H1 (cell line): ENCODE measurements at regions not wholly inside any gene's neighbourhood (a gene's known extent, or its start where the extent isn't known, plus 50 kb on each side); places are given as distances from the start of the nearest gene placed in this dataset.

Experiments
- CTCF ChIA-PET: fragments of 300-600 bp; sonication (Branson Sonifier 250); formaldehyde crosslinking; loops from one replicate; lab custom pipeline; 2021; ENCODE audit not compliant: partially characterized antibody; lab: Charles Lee
- POLR2A ChIA-PET: fragments of 300-600 bp; sonication (Branson Sonifier 250); formaldehyde crosslinking; loops from one replicate; lab custom pipeline; 2021; ENCODE audit warnings: inconsistent platforms; ENCODE audit not compliant: partially characterized antibody; lab: Charles Lee
- DNase-seq, 2 experiments: peaks; one replicate each; pipeline versions ENCODE4 v3.0.0 to v3.0.0-alpha.2; 2010 to 2022; ENCODE audit warnings: low spot score in 2 of 2, low read depth in 1 of 2, mixed read lengths in 1 of 2
- FAIRE-seq: peaks from 2 replicates; lab custom pipeline; 2011; peaks lifted over from hg19 to GRCh38; lab: Jason Lieb, UNC
- H2AFZ ChIP-seq: 2 replicates; pipeline ENCODE4 v1.8.1; 2012; ENCODE audit warnings: low read length, inconsistent platforms
- H2AK5ac ChIP-seq: 2 replicates; pipeline ENCODE4 v1.6.1; 2013; ENCODE audit warnings: low read depth, low read length
- H2BK120ac ChIP-seq: replicated peaks from 2 replicates; pipeline ENCODE3; 2013; ENCODE audit warnings: low read depth, low read length, inconsistent platforms
- H2BK12ac ChIP-seq: 2 replicates; pipeline ENCODE4 v1.6.1; 2013; ENCODE audit warnings: low read depth, low read length
- H2BK15ac ChIP-seq: 2 replicates; pipeline ENCODE4 v1.6.1; 2013; ENCODE audit warnings: low read length
- H2BK20ac ChIP-seq: 2 replicates; pipeline ENCODE4 v1.6.1; 2013; ENCODE audit warnings: low read length
- H2BK5ac ChIP-seq: 2 replicates; pipeline ENCODE4 v1.6.1; 2013; ENCODE audit warnings: low read depth, low read length
- H3K14ac ChIP-seq: 2 replicates; pipeline ENCODE4 v1.6.1; 2013; ENCODE audit warnings: inconsistent platforms; ENCODE audit not compliant: insufficient read length
- H3K18ac ChIP-seq: 2 replicates; pipeline ENCODE4 v1.6.1; 2013; ENCODE audit warnings: low read length; ENCODE audit errors: extremely low read depth
- H3K23ac ChIP-seq: 2 replicates; pipeline ENCODE4 v1.6.1; 2013; ENCODE audit warnings: inconsistent platforms; ENCODE audit not compliant: insufficient read length
- H3K23me2 ChIP-seq: 2 replicates; pipeline ENCODE4 v1.6.1; 2013; ENCODE audit warnings: low read depth, low read length
- H3K27ac ChIP-seq: 2 replicates; pipeline ENCODE4 v1.6.1; 2011; ENCODE audit warnings: low read depth, low read length, inconsistent platforms
- H3K27me3 ChIP-seq, 4 experiments: replicated peaks in 1 of 4; 1 replicate in 1 of 4; 2 replicates in 3 of 4; pipeline versions ENCODE4 v1.6.1 to v1.8.1; 2011 to 2013; ENCODE audit warnings: low read length in 3 of 4, mild to moderate bottlenecking in 3 of 4, inconsistent platforms in 2 of 4, mixed read lengths in 2 of 4, moderate library complexity in 1 of 4; ENCODE audit not compliant: control insufficient read depth in 3 of 4, insufficient read depth in 3 of 4; ENCODE audit errors: extremely low read depth in 1 of 4
- H3K36me3 ChIP-seq, 4 experiments: 2 replicates each; pipeline versions ENCODE4 v1.6.1 to v1.8.1; 2011 to 2013; ENCODE audit warnings: mild to moderate bottlenecking in 4 of 4, low read length in 3 of 4, moderate library complexity in 2 of 4, control low read depth in 1 of 4, inconsistent platforms in 1 of 4; ENCODE audit not compliant: insufficient read depth in 4 of 4, control insufficient read depth in 2 of 4
- H3K4ac ChIP-seq: replicated peaks from 2 replicates; pipeline ENCODE3; 2013; ENCODE audit warnings: low read length, low read depth, mixed read lengths, inconsistent platforms; ENCODE audit not compliant: insufficient read length
- H3K4me1 ChIP-seq, 4 experiments: replicated peaks in 1 of 4; 1 replicate in 1 of 4; 2 replicates in 3 of 4; pipeline versions ENCODE4 v1.6.1 to v1.8.1; 2011 to 2013; ENCODE audit warnings: low read length in 3 of 4, inconsistent platforms in 2 of 4, mixed read lengths in 1 of 4; ENCODE audit not compliant: insufficient read depth in 4 of 4, control insufficient read depth in 3 of 4
- H3K4me2 ChIP-seq, 2 experiments: 2 replicates each; pipeline versions ENCODE4 v1.6.1 to v1.8.1; 2011 to 2013; ENCODE audit warnings: low read depth in 2 of 2, low read length in 2 of 2, control low read depth in 1 of 2, inconsistent platforms in 1 of 2, mild to moderate bottlenecking in 1 of 2; ENCODE audit not compliant: insufficient read depth in 1 of 2
- H3K4me3 ChIP-seq, 4 experiments: fragments of 200-600, 300-600 bp in 1 of 4; sonication (generic), shearing (Covaris generic), sonication (Bioruptor Twin) in 1 of 4; 2 replicates each; pipeline versions ENCODE4 v1.5.1 to v1.8.1; 2011 to 2016; ENCODE audit warnings: low read length in 4 of 4, low read depth in 3 of 4, control low read depth in 2 of 4, inconsistent platforms in 2 of 4, mild to moderate bottlenecking in 2 of 4, mixed read lengths in 1 of 4, moderate library complexity in 1 of 4; ENCODE audit not compliant: insufficient read depth in 2 of 4; ENCODE audit errors: extremely low read depth in 1 of 4
- H3K56ac ChIP-seq: replicated peaks from 2 replicates; pipeline ENCODE3; 2013; ENCODE audit warnings: low read depth, mild to moderate bottlenecking, mixed read lengths, low read length, inconsistent platforms; ENCODE audit not compliant: insufficient read length
- H3K79me1 ChIP-seq: 2 replicates; pipeline ENCODE4 v1.6.1; 2013; ENCODE audit warnings: low read depth, low read length, control low read depth
- H3K79me2 ChIP-seq, 2 experiments: 2 replicates each; pipeline versions ENCODE4 v1.6.1 to v1.8.1; 2012 to 2013; ENCODE audit warnings: low read length in 2 of 2, mild to moderate bottlenecking in 2 of 2, inconsistent platforms in 1 of 2; ENCODE audit not compliant: insufficient read depth in 2 of 2, control insufficient read depth in 1 of 2
- H3K9ac ChIP-seq, 4 experiments: replicated peaks in 1 of 4; 1 replicate in 1 of 4; 2 replicates in 3 of 4; pipeline versions ENCODE4 v1.6.1 to v1.8.1; 2011 to 2013; ENCODE audit warnings: low read depth in 3 of 4, low read length in 3 of 4, control low read depth in 2 of 4, mild to moderate bottlenecking in 2 of 4, moderate library complexity in 2 of 4, inconsistent platforms in 1 of 4; ENCODE audit errors: extremely low read depth in 1 of 4
- H3K9me3 ChIP-seq, 2 experiments: 2 replicates each; pipeline versions ENCODE4 v1.6.1 to v1.8.1; 2012 to 2013; ENCODE audit warnings: mild to moderate bottlenecking in 2 of 2, moderate library complexity in 2 of 2, control low read depth in 1 of 2, inconsistent platforms in 1 of 2, low read depth in 1 of 2, low read length in 1 of 2, mixed read lengths in 1 of 2; ENCODE audit not compliant: insufficient read depth in 2 of 2
- H4K20me1 ChIP-seq, 2 experiments: replicated peaks in 1 of 2; 2 replicates each; pipeline versions ENCODE3 to v1.8.1; 2011 to 2013; ENCODE audit warnings: inconsistent platforms in 2 of 2, low read length in 2 of 2, mild to moderate bottlenecking in 1 of 2; ENCODE audit not compliant: insufficient read depth in 2 of 2, control insufficient read depth in 1 of 2
- H4K5ac ChIP-seq: 2 replicates; pipeline ENCODE4 v1.6.1; 2013; ENCODE audit warnings: low read length, low read depth, mixed read lengths, inconsistent platforms; ENCODE audit not compliant: insufficient read length
- H4K8ac ChIP-seq: 2 replicates; pipeline ENCODE4 v1.8.0; 2013; ENCODE audit warnings: mild to moderate bottlenecking, moderate library complexity, low read length, inconsistent platforms; ENCODE audit not compliant: insufficient read depth; ENCODE audit errors: extremely low read depth
- H4K91ac ChIP-seq: replicated peaks from 2 replicates; pipeline ENCODE3; 2013; ENCODE audit warnings: low read length, mixed read lengths, inconsistent platforms; ENCODE audit not compliant: insufficient read length
- CBX8 ChIP-seq: fragments of 300-800, 300-1000 bp; sonication (generic); IDR thresholded peaks from 2 replicates; pipeline ENCODE4 v1.7.1; 2016; ENCODE audit warnings: low read depth, low read length, borderline replicate concordance
- CHD2 ChIP-seq: IDR thresholded peaks from 2 replicates; pipeline ENCODE4 v1.6.1; 2012; ENCODE audit warnings: low read length, improper control_type of control experiment
- WGBS, 2 experiments: shearing (Covaris generic) in 1 of 2; methylation state at CpG; one replicate each; pipeline versions ENCODE4 v1.1.6 to v1.1.7; 2013 to 2015; ENCODE audit warnings: low lambda C conversion rate in 2 of 2, mixed read lengths in 2 of 2, inconsistent platforms in 1 of 2, low coverage in 1 of 2, missing lambda C conversion rate in 1 of 2; ENCODE audit not compliant: insufficient replicate concordance in 2 of 2, insufficient coverage in 1 of 2, insufficient read length in 1 of 2; ENCODE audit errors: extremely low coverage in 1 of 2, missing lambda C conversion rate in 1 of 2; 5-methylcytosine and 5-hydroxymethylcytosine counted together

DNA sequence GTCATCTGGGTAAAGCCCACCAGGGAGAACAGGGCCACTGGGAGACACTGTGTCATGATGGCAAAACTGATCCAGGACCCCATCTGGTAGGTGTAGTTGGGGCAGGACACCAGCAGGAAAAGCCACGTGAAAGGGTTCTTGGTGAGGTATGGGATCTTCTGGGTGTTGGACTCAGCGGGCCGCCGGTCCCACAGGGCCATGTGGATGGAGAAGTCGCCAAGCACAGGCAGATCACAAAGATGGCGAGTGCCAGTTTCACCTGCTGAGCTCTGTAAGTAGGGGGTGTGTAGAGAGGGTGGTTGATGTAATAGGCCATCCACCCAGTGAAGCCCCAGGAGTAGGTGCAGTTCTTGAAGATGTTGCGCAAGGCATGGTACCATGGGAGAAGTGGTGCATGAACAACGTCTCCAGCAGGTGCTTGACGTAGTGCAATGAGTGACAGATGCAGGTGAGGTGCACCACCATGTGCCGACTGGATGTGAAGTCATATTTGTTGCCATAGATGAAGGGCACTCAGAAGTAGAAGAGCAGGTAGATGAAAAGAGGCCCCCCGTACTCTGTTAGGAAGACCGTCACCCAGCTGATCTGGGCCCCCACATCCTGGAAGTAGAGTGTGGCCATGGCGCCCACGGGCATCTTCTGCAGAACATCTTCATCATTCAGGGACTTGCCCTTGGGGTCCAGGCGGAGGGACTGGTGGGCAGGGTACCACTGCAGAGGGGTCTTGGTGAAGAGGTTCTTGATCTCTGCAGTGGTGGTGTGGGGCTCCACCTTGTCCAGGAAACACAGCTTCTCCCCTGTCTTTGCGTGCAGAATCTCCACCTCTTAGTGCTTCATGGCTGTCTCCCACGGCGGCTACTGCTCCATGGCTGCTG lies 249.3 kb downstream of the ANKRD50 start:
- POLR2A ChIA-PET, result no interaction called here
- H3K27me3 ChIP-seq, result no peaks in the 10 kb centered on the region
- H3K36me3 ChIP-seq, result peaks cover 0 to 4% (median 0%) of the 10 kb centered on the region in 4 experiments; a peak in 2 of 8 replicates
- no peak overlapping the region for H2BK15ac ChIP-seq
- no peaks in the 10 kb centered on the region for H3K79me1 ChIP-seq
- H3K14ac ChIP-seq, result no peak overlapping the region
- H3K23ac ChIP-seq, result no peak overlapping the region
- FAIRE-seq, result no peak
- no peak overlapping the region for H4K8ac ChIP-seq
- no peaks in the 10 kb centered on the region for H3K23me2 ChIP-seq
- H2BK20ac ChIP-seq, result no peak overlapping the region
- no peak overlapping the region for H3K4ac ChIP-seq
- CTCF ChIA-PET, result no interaction called here
- no peak overlapping the region for H3K18ac ChIP-seq
- H2AFZ ChIP-seq, result no peak overlapping the region
- peaks cover 19 to 21% of the 10 kb centered on the region in 2 experiments for H3K9me3 ChIP-seq
- peaks cover 0 to 12% (median 9%) of the 10 kb centered on the region in 4 experiments; a peak in 6 of 7 replicates for H3K4me1 ChIP-seq
- H3K56ac ChIP-seq, result no peak overlapping the region
- 0 out of 2 replicates have a peak overlapping the region, but pooled peaks have one; percentile 22 for H2BK12ac ChIP-seq
- no peak overlapping the region for H3K4me2 ChIP-seq
- H4K5ac ChIP-seq, result no peak overlapping the region
- H3K27ac ChIP-seq, result no peak overlapping the region
- H2BK120ac ChIP-seq, result no peak overlapping the region
- 94% methylated on average over 17 of the region's 18 CpGs; no CpG with 5 or more reads in 1 of the 2 experiments for WGBS, 2 experiments
- no peaks in the 10 kb centered on the region for H3K79me2 ChIP-seq
- H4K20me1 ChIP-seq, result no peaks in the 10 kb centered on the region
- DNase-seq, result no peak
- no peak overlapping the region for H2BK5ac ChIP-seq
- H3K4me3 ChIP-seq, result no peak overlapping the region
- H4K91ac ChIP-seq, result peak overlapping the region; percentile 61
- H3K9ac ChIP-seq, result no peak overlapping the region
- H2AK5ac ChIP-seq, result no peak overlapping the region
- no peak for TF ChIP-seq CBX8
- TF ChIP-seq CHD2, result no peak
